GM18858 (cell line): ENCODE measurements at regions not wholly inside any gene's neighbourhood (a gene's known extent, or its start where the extent isn't known, plus 50 kb on each side); places are given as distances from the start of the nearest gene placed in this dataset.
"Not testable (repeated sequence)": the region's sequence is repeated elsewhere in the genome, so short reads cannot be mapped to it uniquely, and the experiment has no call there.

ENCODE experiments used
- ATAC-seq: cut with Tn5 transposase; IDR thresholded peaks from one replicate; pipeline ENCODE4 v1.9.1; 2021; ENCODE audit not compliant: unreplicated experiment

GRCh38 chr18:52236131-52236530, 103.9 kb upstream of the DCC start:
- no peak for ATAC-seq

GRCh38 chr18:52237551-52237950, 102.4 kb upstream of the DCC start:
- ATAC-seq, result no peak

GRCh38 chr18:52242711-52243110, 97.3 kb upstream of the DCC start:
- ATAC-seq, result no peak

- ATAC-seq, result no peak
These were observed 95.3 kb upstream of the DCC start for GRCh38 chr18:52244658-52245057.

GRCh38 chr18:52254367-52254766, 85.6 kb upstream of the DCC start:
- ATAC-seq, result no peak

- not testable (repeated sequence) for ATAC-seq
These were observed 82.6 kb upstream of the DCC start for GRCh38 chr18:52257417-52257816.

GRCh38 chr18:52275817-52276216, 64.2 kb upstream of the DCC start:
- no peak for ATAC-seq

GRCh38 chr18:52277785-52278184, 62.2 kb upstream of the DCC start:
- ATAC-seq, result no peak

GRCh38 chr18:52278191-52278590, 61.8 kb upstream of the DCC start:
- no peak for ATAC-seq

- no peak for ATAC-seq
These were observed 59.3 kb upstream of the DCC start for GRCh38 chr18:52280702-52281101.

- ATAC-seq, result no peak
These were observed 56.1 kb upstream of the DCC start for GRCh38 chr18:52283927-52284326.

- ATAC-seq, result no peak
These were observed 53.3 kb upstream of the DCC start for GRCh38 chr18:52286675-52287074.

GRCh38 chr18:52287151-52287550, 52.8 kb upstream of the DCC start:
- no peak for ATAC-seq

GRCh38 chr18:52288403-52289004, 51.5 kb upstream of the DCC start:
- no peak for ATAC-seq

GRCh38 chr18:52289392-52289791, 50.6 kb upstream of the DCC start:
- ATAC-seq, result no peak
